Osteoblast (primary cell): ENCODE measurements at regions not wholly inside any gene's neighbourhood (a gene's known extent, or its start where the extent isn't known, plus 50 kb on each side); places are given as distances from the start of the nearest gene placed in this dataset.

ENCODE experiments used
- DNase-seq: peaks from one replicate; pipeline ENCODE4 v3.0.0; 2011; ENCODE audit warnings: low spot score, mixed read lengths; ENCODE audit not compliant: insufficient read length; ENCODE audit errors: missing footprints
- H2AFZ ChIP-seq: 2 replicates; pipeline ENCODE4 v1.6.0; 2011; ENCODE audit warnings: mild to moderate bottlenecking, low read length
- H3K27ac ChIP-seq: 2 replicates; pipeline ENCODE4 v1.5.1; 2011; ENCODE audit warnings: mild to moderate bottlenecking, low read depth, low read length, moderate library complexity
- H3K27me3 ChIP-seq: 2 replicates; pipeline ENCODE4 v1.6.0; 2012; ENCODE audit warnings: mild to moderate bottlenecking, control low read depth, inconsistent platforms, low read length, moderate library complexity; ENCODE audit not compliant: insufficient read depth
- H3K36me3 ChIP-seq: 2 replicates; pipeline ENCODE4 v1.5.1; 2011; ENCODE audit warnings: mild to moderate bottlenecking, low read length, control low read depth, moderate library complexity; ENCODE audit not compliant: insufficient read depth
- H3K4me1 ChIP-seq: 2 replicates; pipeline ENCODE4 v1.5.1; 2011; ENCODE audit warnings: mild to moderate bottlenecking, low read length, control low read depth, moderate library complexity; ENCODE audit not compliant: insufficient read depth
- H3K4me2 ChIP-seq: 2 replicates; pipeline ENCODE4 v1.6.0; 2011; ENCODE audit warnings: mild to moderate bottlenecking, low read length; ENCODE audit not compliant: insufficient read depth
- H3K4me3 ChIP-seq: fragments of 200-600 bp; sonication (generic); 3 replicates; pipeline ENCODE4 v1.5.1; 2012; ENCODE audit warnings: mild to moderate bottlenecking, low read length, inconsistent platforms; ENCODE audit not compliant: insufficient read depth
- H3K79me2 ChIP-seq: 2 replicates; pipeline ENCODE4 v1.6.0; 2012; ENCODE audit warnings: mild to moderate bottlenecking, low read length, control low read depth, inconsistent platforms; ENCODE audit not compliant: insufficient read depth
- H3K9me3 ChIP-seq: 2 replicates; pipeline ENCODE4 v1.5.1; 2011; ENCODE audit warnings: low read depth, low read length, control low read depth
- H4K20me1 ChIP-seq: 2 replicates; pipeline ENCODE4 v1.6.0; 2012; ENCODE audit warnings: mild to moderate bottlenecking, low read length, control low read depth; ENCODE audit not compliant: insufficient read depth
- TF ChIP-seq, protein P1 (sequence below): IDR thresholded peaks from 2 replicates; pipeline ENCODE4 v1.5.1; 2011; ENCODE audit warnings: mild to moderate bottlenecking, low read depth, low read length, moderate library complexity; ENCODE audit errors: extremely low read depth

- Histone ChIP-seq H3K4me1 (no peaks in the 10 kb centered on the region), H4K20me1 (no peaks in the 10 kb centered on the region), H3K4me3 (no peak overlapping the region), H3K4me2 (no peak overlapping the region), H3K36me3 (no peaks in the 10 kb centered on the region), H3K27ac (no peak overlapping the region), H2AFZ (no peak overlapping the region), H3K9me3 (no peaks in the 10 kb centered on the region), H3K27me3 (no peaks in the 10 kb centered on the region), H3K79me2 (no peaks in the 10 kb centered on the region)
- DNase-seq: no peak
- TF ChIP-seq, protein P1, sequence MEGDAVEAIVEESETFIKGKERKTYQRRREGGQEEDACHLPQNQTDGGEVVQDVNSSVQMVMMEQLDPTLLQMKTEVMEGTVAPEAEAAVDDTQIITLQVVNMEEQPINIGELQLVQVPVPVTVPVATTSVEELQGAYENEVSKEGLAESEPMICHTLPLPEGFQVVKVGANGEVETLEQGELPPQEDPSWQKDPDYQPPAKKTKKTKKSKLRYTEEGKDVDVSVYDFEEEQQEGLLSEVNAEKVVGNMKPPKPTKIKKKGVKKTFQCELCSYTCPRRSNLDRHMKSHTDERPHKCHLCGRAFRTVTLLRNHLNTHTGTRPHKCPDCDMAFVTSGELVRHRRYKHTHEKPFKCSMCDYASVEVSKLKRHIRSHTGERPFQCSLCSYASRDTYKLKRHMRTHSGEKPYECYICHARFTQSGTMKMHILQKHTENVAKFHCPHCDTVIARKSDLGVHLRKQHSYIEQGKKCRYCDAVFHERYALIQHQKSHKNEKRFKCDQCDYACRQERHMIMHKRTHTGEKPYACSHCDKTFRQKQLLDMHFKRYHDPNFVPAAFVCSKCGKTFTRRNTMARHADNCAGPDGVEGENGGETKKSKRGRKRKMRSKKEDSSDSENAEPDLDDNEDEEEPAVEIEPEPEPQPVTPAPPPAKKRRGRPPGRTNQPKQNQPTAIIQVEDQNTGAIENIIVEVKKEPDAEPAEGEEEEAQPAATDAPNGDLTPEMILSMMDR: no peak
Measured at GRCh38 chr6:137746264-137746663, 120.8 kb upstream of the TNFAIP3 start.

GRCh38 chr6:137749696-137750211 is 117.3 kb upstream of the TNFAIP3 start:
- no peaks in the 10 kb centered on the region for H3K9me3 ChIP-seq
- H3K79me2 ChIP-seq: no peaks in the 10 kb centered on the region
- H3K4me3 ChIP-seq: peak overlapping the region; percentile 53
- H3K4me2 ChIP-seq: peak overlapping the region; percentile 71
- TF ChIP-seq, protein P1: no peak
- peak; percentile 56 for DNase-seq
- no peaks in the 10 kb centered on the region for H3K36me3 ChIP-seq
- no peaks in the 10 kb centered on the region for H4K20me1 ChIP-seq
- no peaks in the 10 kb centered on the region for H3K4me1 ChIP-seq
- no peaks in the 10 kb centered on the region for H3K27me3 ChIP-seq
- H3K27ac ChIP-seq: no peak overlapping the region
- H2AFZ ChIP-seq: peak overlapping the region; percentile 89

DNA sequence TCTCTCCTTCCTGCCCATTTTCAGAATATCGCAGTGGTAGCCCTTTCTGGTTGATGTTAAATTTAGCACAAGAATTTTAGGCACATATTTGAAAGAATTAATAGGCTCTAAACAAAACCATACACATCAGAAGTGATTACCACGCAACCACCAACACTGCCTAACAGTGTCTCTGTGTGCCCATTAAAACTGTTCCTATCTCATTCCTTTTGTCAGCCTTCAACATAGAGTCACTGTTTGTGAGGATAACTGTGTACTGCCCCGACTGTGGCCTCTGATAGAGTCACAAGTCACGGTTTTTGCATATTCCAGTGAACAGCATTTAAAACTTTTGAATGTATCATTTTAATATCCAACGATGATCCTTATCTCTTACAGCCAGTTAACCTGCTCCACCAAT is 116.8 kb upstream of the TNFAIP3 start:
- peak overlapping the region; percentile 71 for H3K4me2 ChIP-seq
- no peaks in the 10 kb centered on the region for H3K4me1 ChIP-seq

GRCh38 chr6:137751768-137752560 is 115.1 kb upstream of the TNFAIP3 start:
- Histone ChIP-seq H3K36me3 (no peaks in the 10 kb centered on the region), H3K4me1 (no peaks in the 10 kb centered on the region), H3K79me2 (no peaks in the 10 kb centered on the region), H3K27me3 (no peaks in the 10 kb centered on the region), H3K4me3 (no peak overlapping the region), H3K9me3 (no peaks in the 10 kb centered on the region), H2AFZ (no peak overlapping the region), H3K27ac (no peak overlapping the region), H4K20me1 (no peaks in the 10 kb centered on the region), H3K4me2 (no peak overlapping the region)
- no peak for DNase-seq
- TF ChIP-seq, protein P1: no peak

More for the DNA sequence above, 116.8 kb upstream of the TNFAIP3 start:
- no peaks in the 10 kb centered on the region for H4K20me1 ChIP-seq
- no peak overlapping the region for H3K4me3 ChIP-seq
- no peak for DNase-seq
- TF ChIP-seq, protein P1: no peak
- no peaks in the 10 kb centered on the region for H3K79me2 ChIP-seq
- H2AFZ ChIP-seq: peak overlapping the region; percentile 89
- H3K27me3 ChIP-seq: no peaks in the 10 kb centered on the region
- H3K9me3 ChIP-seq: no peaks in the 10 kb centered on the region
- no peak overlapping the region for H3K27ac ChIP-seq
- no peaks in the 10 kb centered on the region for H3K36me3 ChIP-seq
